Liver (tissue), 8 donors: ENCODE measurements at regions not wholly inside any gene's neighbourhood (a gene's known extent, or its start where the extent isn't known, plus 50 kb on each side); places are given as distances from the start of the nearest gene placed in this dataset.
"Not testable (repeated sequence)": the region's sequence is repeated elsewhere in the genome, so short reads cannot be mapped to it uniquely, and the experiment has no call there.

Experiments used
- DNase-seq: peaks from one replicate; pipeline ENCODE4 v3.0.0-alpha.2; 2017; ENCODE audit warnings: low spot score
- H3K27ac ChIP-seq, 2 donors: one replicate each; pipeline ENCODE4 v1.7.0; 2013; ENCODE audit warnings: inconsistent platforms in 2 of 2, low read length in 2 of 2, control low read depth in 1 of 2, low read depth in 1 of 2, mild to moderate bottlenecking in 1 of 2
- H3K27me3 ChIP-seq, 4 donors: one replicate each; pipeline versions ENCODE4 v1.6.1 to v1.7.0; 2013; ENCODE audit warnings: low read length in 3 of 4, inconsistent platforms in 1 of 4, mild to moderate bottlenecking in 1 of 4, moderate library complexity in 1 of 4; ENCODE audit not compliant: control insufficient read depth in 4 of 4, insufficient read depth in 4 of 4
- H3K36me3 ChIP-seq, 4 donors: one replicate each; pipeline versions ENCODE4 v1.6.1 to v1.7.0; 2013; ENCODE audit warnings: low read length in 3 of 4, mild to moderate bottlenecking in 3 of 4, low read depth in 1 of 4, moderate library complexity in 1 of 4; ENCODE audit not compliant: control insufficient read depth in 4 of 4, insufficient read depth in 3 of 4
- H3K4me1 ChIP-seq, 4 donors: one replicate each; pipeline versions ENCODE4 v1.6.1 to v1.7.0; 2013; ENCODE audit warnings: low read length in 3 of 4, mild to moderate bottlenecking in 3 of 4, moderate library complexity in 1 of 4; ENCODE audit not compliant: control insufficient read depth in 4 of 4, insufficient read depth in 4 of 4
- H3K4me3 ChIP-seq, 3 donors: one replicate each; pipeline versions ENCODE4 v1.6.1 to v1.7.0; 2013; ENCODE audit warnings: low read length in 3 of 3, control low read depth in 1 of 3, low read depth in 1 of 3, mild to moderate bottlenecking in 1 of 3
- H3K9ac ChIP-seq, 2 donors: one replicate each; pipeline ENCODE4 v1.7.0; 2013; ENCODE audit warnings: low read length in 2 of 2, mild to moderate bottlenecking in 2 of 2, moderate library complexity in 2 of 2, control low read depth in 1 of 2, low read depth in 1 of 2
- H3K9me3 ChIP-seq, 4 donors: one replicate each; pipeline versions ENCODE4 v1.6.1 to v1.7.0; 2013; ENCODE audit warnings: low read length in 3 of 4; ENCODE audit not compliant: control insufficient read depth in 4 of 4
- EGR1 ChIP-seq, 2 donors: IDR thresholded peaks; 2 replicates each; pipeline ENCODE4 v1.6.1; 2016 to 2018; ENCODE audit warnings: antibody characterized with exemption in 2 of 2, low read depth in 2 of 2
- FOXA1 ChIP-seq: IDR thresholded peaks from 2 replicates; pipeline ENCODE4 v1.6.1; 2016; ENCODE audit warnings: antibody characterized with exemption
- FOXA2 ChIP-seq: IDR thresholded peaks from 2 replicates; pipeline ENCODE4 v1.6.1; 2016; ENCODE audit warnings: antibody characterized with exemption
- GABPA ChIP-seq, 2 donors: IDR thresholded peaks in 1 of 2; conservative IDR thresholded peaks in 1 of 2; 2 replicates each; pipeline ENCODE4 v1.6.1; 2016; ENCODE audit warnings: antibody characterized with exemption in 2 of 2, mild to moderate bottlenecking in 1 of 2, moderate library complexity in 1 of 2
- HNF4A ChIP-seq, 2 donors: conservative IDR thresholded peaks; 2 replicates each; pipeline ENCODE4 v1.6.1; 2016; ENCODE audit warnings: antibody characterized with exemption in 2 of 2, mild to moderate bottlenecking in 2 of 2
- HNF4G ChIP-seq: IDR thresholded peaks from 2 replicates; pipeline ENCODE4 v1.6.1; 2016; ENCODE audit warnings: antibody characterized with exemption
- JUND ChIP-seq, 2 donors: IDR thresholded peaks; 2 replicates each; pipeline ENCODE4 v1.6.1; 2016; ENCODE audit warnings: antibody characterized with exemption in 2 of 2
- NR2F2 ChIP-seq: IDR thresholded peaks from 2 replicates; pipeline ENCODE4 v1.6.1; 2016; ENCODE audit warnings: antibody characterized with exemption
- RAD21 ChIP-seq, 2 donors: IDR thresholded peaks; 2 replicates each; pipeline ENCODE4 v1.6.1; 2016; ENCODE audit warnings: antibody characterized with exemption in 2 of 2, mild to moderate bottlenecking in 2 of 2
- RXRA ChIP-seq, 2 donors: IDR thresholded peaks; 2 replicates each; pipeline ENCODE4 v1.6.1; 2017 to 2018; ENCODE audit warnings: antibody characterized with exemption in 2 of 2, mild to moderate bottlenecking in 1 of 2
- SP1 ChIP-seq: IDR thresholded peaks from 2 replicates; pipeline ENCODE4 v1.6.1; 2018; ENCODE audit warnings: antibody characterized with exemption, mild to moderate bottlenecking
- TAF1 ChIP-seq: conservative IDR thresholded peaks from 2 replicates; pipeline ENCODE4 v1.6.1; 2016; ENCODE audit warnings: antibody characterized with exemption, mild to moderate bottlenecking
- YY1 ChIP-seq: IDR thresholded peaks from 2 replicates; pipeline ENCODE4 v1.6.1; 2016; ENCODE audit warnings: antibody characterized with exemption, mild to moderate bottlenecking
- WGBS: extraction: QIAGEN DNeasy Blood & Tissue Kit; methylation state at CpG from one replicate; pipeline ENCODE4 v1.1.7; 2013; 5-methylcytosine and 5-hydroxymethylcytosine counted together
- TF ChIP-seq, protein P1 (sequence below): IDR thresholded peaks from 2 replicates; pipeline ENCODE4 v1.6.1; 2016; ENCODE audit warnings: antibody characterized with exemption, mild to moderate bottlenecking
- TF ChIP-seq, protein P2 (sequence below): IDR thresholded peaks from 2 replicates; pipeline ENCODE4 v1.6.1; 2016; ENCODE audit warnings: antibody characterized with exemption
- TF ChIP-seq, protein P3 (sequence below): fragments of 150-350 bp; IDR thresholded peaks from 2 replicates; pipeline ENCODE4 v1.5.1; 2017; ENCODE audit warnings: improper control_type of control experiment, low read depth, low read length; ENCODE audit not compliant: missing input control
- TF ChIP-seq, protein P4 (sequence below): IDR thresholded peaks from 2 replicates; pipeline ENCODE4 v1.6.1; 2016; ENCODE audit warnings: antibody characterized with exemption
- TF ChIP-seq, protein P5 (sequence below): IDR thresholded peaks from 2 replicates; pipeline ENCODE4 v1.6.1; 2016; ENCODE audit warnings: antibody characterized with exemption
- donor health status: healthy.
- donor health status: healthy.
- donor health status: healthy.
- donor health status: healthy.
- donor health status: healthy.

DNA sequence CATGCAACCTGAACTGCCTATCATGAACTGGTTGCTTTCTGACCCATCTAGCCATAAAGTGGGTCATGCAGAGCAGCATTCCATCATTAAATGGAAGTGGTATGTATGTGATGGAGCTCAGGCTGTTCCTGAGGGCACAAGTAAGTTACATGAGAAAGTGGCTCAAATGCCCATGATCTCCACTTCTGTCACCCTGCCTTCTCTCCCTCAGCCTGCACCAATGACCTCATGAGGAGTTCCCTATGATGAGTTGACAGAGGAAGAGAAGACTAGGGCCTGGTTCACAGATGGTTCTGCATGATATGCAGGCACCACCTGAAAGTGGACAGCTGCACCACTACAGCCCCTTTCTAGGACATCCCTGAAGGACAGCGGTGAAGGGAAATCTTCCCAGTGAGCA lies 127.7 kb upstream of the ZC3H12C start:
- 100% methylated on average over 1 of the region's 1 CpG for WGBS
- not testable (repeated sequence) for H3K4me1 ChIP-seq, H3K9ac ChIP-seq, H3K9me3 ChIP-seq, H3K27me3 ChIP-seq, H3K4me3 ChIP-seq, H3K27ac ChIP-seq, DNase-seq, H3K36me3 ChIP-seq

DNA sequence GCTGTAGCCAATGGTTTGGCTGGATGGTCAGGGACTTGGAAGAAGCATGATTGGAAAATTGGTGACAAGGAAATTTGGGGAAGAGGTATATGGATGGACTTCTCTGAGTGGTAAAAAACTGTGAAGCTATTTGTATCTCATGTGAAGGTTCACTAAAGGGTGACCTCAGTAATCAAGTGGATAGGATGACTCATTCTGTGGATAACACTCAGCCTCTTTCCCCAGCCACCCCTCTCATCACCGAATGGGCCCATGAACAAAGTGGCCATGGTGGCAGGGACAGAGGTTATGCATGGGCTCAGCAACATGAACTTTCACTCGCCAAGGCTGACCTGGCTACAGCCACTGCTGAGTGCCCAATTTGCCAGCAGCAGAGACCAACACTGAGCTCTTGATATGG lies 127.3 kb upstream of the ZC3H12C start:
- not testable (repeated sequence) for H3K9me3 ChIP-seq, H3K9ac ChIP-seq, H3K27me3 ChIP-seq, DNase-seq, H3K4me1 ChIP-seq, H3K36me3 ChIP-seq, H3K27ac ChIP-seq, H3K4me3 ChIP-seq
- 87% methylated on average over 2 of the region's 2 CpGs for WGBS

DNA sequence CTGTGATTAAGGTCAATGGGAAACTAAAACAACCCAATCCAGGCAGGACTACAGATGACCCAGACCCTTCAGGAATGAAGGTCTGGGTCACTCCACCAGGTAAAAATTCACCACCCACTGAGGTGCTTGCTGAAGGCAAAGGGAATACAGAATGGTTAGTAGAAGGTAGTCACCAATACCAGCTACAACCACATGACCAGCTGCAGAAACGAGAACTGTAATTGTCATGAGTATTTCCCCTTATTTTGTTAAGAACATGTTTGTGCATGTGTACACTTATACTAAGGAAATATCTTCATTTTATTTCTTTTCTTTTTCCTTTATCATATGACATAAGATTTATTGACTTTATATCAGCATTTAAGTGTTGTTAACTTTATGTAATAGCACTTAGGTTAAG lies 126.1 kb upstream of the ZC3H12C start:
- not testable (repeated sequence) for H3K27me3 ChIP-seq, H3K36me3 ChIP-seq, H3K9ac ChIP-seq, H3K27ac ChIP-seq, H3K9me3 ChIP-seq, DNase-seq, H3K4me1 ChIP-seq, H3K4me3 ChIP-seq
- WGBS = 80% methylated on average over 1 of the region's 1 CpG

DNA sequence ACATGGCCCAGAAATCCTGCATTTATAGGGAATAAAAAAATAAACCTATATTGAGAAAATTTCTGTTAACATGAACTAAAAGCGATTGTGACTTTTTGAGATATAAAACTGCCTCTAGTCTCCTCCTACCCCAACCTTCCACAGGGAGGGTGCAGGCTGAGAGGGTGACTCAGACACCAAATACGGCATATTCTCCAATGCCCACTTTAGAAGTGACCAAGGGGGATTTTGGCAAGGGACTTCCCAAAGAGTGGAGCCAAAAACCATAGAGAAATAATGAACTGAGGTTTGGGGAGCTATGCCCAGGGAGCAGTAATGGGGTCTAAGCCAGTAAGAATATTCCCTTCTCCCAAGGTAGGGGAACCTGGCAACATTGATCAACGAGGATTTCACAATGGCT lies 124.9 kb upstream of the ZC3H12C start:
- no peaks in the 10 kb centered on the region for H3K36me3 ChIP-seq
- peaks cover 0 to 3% (median 0%) of the 10 kb centered on the region in 4 donors for H3K4me1 ChIP-seq
- DNase-seq = no peak
- H3K27ac ChIP-seq = no peak overlapping the region
- H3K9ac ChIP-seq = no peak overlapping the region
- H3K27me3 ChIP-seq = no peaks in the 10 kb centered on the region
- TF ChIP-seq SP1 = no peak
- no peak for TF ChIP-seq RAD21 (IDR thresholded peaks at IDR 0.05)
- TF ChIP-seq NR2F2 = no peak
- TF ChIP-seq EGR1 (IDR thresholded peaks at IDR 0.05; ENCODE audit: low read depth in 2 of 2) = no peak
- no peak for TF ChIP-seq RXRA (IDR thresholded peaks at IDR 0.05)
- TF ChIP-seq, protein P1, sequence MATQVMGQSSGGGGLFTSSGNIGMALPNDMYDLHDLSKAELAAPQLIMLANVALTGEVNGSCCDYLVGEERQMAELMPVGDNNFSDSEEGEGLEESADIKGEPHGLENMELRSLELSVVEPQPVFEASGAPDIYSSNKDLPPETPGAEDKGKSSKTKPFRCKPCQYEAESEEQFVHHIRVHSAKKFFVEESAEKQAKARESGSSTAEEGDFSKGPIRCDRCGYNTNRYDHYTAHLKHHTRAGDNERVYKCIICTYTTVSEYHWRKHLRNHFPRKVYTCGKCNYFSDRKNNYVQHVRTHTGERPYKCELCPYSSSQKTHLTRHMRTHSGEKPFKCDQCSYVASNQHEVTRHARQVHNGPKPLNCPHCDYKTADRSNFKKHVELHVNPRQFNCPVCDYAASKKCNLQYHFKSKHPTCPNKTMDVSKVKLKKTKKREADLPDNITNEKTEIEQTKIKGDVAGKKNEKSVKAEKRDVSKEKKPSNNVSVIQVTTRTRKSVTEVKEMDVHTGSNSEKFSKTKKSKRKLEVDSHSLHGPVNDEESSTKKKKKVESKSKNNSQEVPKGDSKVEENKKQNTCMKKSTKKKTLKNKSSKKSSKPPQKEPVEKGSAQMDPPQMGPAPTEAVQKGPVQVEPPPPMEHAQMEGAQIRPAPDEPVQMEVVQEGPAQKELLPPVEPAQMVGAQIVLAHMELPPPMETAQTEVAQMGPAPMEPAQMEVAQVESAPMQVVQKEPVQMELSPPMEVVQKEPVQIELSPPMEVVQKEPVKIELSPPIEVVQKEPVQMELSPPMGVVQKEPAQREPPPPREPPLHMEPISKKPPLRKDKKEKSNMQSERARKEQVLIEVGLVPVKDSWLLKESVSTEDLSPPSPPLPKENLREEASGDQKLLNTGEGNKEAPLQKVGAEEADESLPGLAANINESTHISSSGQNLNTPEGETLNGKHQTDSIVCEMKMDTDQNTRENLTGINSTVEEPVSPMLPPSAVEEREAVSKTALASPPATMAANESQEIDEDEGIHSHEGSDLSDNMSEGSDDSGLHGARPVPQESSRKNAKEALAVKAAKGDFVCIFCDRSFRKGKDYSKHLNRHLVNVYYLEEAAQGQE = no peak
- TF ChIP-seq, protein P2, sequence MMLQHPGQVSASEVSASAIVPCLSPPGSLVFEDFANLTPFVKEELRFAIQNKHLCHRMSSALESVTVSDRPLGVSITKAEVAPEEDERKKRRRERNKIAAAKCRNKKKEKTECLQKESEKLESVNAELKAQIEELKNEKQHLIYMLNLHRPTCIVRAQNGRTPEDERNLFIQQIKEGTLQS = no peak
- no peak for TF ChIP-seq GABPA (IDR thresholded peaks at IDR 0.05 in 1 of 2, conservative IDR thresholded peaks at IDR 0.05 in 1 of 2)
- TF ChIP-seq, protein P3, sequence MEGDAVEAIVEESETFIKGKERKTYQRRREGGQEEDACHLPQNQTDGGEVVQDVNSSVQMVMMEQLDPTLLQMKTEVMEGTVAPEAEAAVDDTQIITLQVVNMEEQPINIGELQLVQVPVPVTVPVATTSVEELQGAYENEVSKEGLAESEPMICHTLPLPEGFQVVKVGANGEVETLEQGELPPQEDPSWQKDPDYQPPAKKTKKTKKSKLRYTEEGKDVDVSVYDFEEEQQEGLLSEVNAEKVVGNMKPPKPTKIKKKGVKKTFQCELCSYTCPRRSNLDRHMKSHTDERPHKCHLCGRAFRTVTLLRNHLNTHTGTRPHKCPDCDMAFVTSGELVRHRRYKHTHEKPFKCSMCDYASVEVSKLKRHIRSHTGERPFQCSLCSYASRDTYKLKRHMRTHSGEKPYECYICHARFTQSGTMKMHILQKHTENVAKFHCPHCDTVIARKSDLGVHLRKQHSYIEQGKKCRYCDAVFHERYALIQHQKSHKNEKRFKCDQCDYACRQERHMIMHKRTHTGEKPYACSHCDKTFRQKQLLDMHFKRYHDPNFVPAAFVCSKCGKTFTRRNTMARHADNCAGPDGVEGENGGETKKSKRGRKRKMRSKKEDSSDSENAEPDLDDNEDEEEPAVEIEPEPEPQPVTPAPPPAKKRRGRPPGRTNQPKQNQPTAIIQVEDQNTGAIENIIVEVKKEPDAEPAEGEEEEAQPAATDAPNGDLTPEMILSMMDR = no peak
- no peak for TF ChIP-seq HNF4G
- TF ChIP-seq, protein P4, sequence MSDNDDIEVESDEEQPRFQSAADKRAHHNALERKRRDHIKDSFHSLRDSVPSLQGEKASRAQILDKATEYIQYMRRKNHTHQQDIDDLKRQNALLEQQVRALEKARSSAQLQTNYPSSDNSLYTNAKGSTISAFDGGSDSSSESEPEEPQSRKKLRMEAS = no peak
- TF ChIP-seq, protein P5, sequence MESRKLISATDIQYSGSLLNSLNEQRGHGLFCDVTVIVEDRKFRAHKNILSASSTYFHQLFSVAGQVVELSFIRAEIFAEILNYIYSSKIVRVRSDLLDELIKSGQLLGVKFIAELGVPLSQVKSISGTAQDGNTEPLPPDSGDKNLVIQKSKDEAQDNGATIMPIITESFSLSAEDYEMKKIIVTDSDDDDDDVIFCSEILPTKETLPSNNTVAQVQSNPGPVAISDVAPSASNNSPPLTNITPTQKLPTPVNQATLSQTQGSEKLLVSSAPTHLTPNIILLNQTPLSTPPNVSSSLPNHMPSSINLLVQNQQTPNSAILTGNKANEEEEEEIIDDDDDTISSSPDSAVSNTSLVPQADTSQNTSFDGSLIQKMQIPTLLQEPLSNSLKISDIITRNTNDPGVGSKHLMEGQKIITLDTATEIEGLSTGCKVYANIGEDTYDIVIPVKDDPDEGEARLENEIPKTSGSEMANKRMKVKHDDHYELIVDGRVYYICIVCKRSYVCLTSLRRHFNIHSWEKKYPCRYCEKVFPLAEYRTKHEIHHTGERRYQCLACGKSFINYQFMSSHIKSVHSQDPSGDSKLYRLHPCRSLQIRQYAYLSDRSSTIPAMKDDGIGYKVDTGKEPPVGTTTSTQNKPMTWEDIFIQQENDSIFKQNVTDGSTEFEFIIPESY = no peak
- no peak for TF ChIP-seq HNF4A (conservative IDR thresholded peaks at IDR 0.05)
- TF ChIP-seq JUND (IDR thresholded peaks at IDR 0.05) = no peak
- TF ChIP-seq YY1 = no peak
- no peak for TF ChIP-seq FOXA2
- no peak for TF ChIP-seq TAF1
- TF ChIP-seq FOXA1 = no peak
- WGBS = 90% methylated on average over 3 of the region's 3 CpGs
- H3K9me3 ChIP-seq = no peaks in the 10 kb centered on the region
- H3K4me3 ChIP-seq = no peak overlapping the region
